ENCODE measurements at regions not wholly inside any gene's neighbourhood (a gene's known extent, or its start where the extent isn't known, plus 50 kb on each side); places are given as distances from the start of the nearest gene placed in this dataset.
"Not testable (repeated sequence)": the region's sequence is repeated elsewhere in the genome, so short reads cannot be mapped to it uniquely, and the experiment has no call there.

DNA sequence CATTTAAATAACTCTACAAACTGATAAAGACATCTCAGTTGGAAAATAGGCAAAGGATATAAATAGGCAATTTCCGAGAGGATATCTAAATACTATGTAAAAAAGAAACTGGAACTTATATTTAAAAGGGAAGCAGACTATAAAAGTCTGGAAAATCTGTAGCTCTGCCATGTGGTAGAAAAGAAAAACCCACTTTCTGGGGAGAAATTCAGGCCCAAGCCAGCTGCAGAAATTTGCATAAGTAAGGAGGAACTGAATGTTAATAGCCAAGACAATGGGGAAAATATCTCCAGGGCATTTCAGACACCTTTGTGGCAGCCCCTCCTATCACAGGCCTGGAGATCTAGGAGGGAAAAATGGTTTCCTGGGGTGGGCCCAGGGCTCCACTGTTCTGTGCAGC, 97.8 kb upstream of the ZBED5 start:
- Histone ChIP-seq H3K4me1 (ENCODE audit: control insufficient read depth in 1 of 2, low read depth in 2 of 2) (no peaks in the 10 kb centered on the region), H3K9me3 (no peaks in the 10 kb centered on the region), H3K27ac (no peak overlapping the region), H3K4me3 (no peak overlapping the region), H3K27me3 (replicated peaks; ENCODE audit: insufficient read depth) (no peaks in the 10 kb centered on the region), H3K36me3 (no peaks in the 10 kb centered on the region)
- TF ChIP-seq, protein P1, sequence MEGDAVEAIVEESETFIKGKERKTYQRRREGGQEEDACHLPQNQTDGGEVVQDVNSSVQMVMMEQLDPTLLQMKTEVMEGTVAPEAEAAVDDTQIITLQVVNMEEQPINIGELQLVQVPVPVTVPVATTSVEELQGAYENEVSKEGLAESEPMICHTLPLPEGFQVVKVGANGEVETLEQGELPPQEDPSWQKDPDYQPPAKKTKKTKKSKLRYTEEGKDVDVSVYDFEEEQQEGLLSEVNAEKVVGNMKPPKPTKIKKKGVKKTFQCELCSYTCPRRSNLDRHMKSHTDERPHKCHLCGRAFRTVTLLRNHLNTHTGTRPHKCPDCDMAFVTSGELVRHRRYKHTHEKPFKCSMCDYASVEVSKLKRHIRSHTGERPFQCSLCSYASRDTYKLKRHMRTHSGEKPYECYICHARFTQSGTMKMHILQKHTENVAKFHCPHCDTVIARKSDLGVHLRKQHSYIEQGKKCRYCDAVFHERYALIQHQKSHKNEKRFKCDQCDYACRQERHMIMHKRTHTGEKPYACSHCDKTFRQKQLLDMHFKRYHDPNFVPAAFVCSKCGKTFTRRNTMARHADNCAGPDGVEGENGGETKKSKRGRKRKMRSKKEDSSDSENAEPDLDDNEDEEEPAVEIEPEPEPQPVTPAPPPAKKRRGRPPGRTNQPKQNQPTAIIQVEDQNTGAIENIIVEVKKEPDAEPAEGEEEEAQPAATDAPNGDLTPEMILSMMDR (IDR thresholded peaks at IDR 0.05) = no peak
- DNase-seq (ENCODE audit: low spot score) (no peak), ATAC-seq (ENCODE audit: insufficient number of reproducible peaks, low FRiP score, low read depth) (no peak)

DNA sequence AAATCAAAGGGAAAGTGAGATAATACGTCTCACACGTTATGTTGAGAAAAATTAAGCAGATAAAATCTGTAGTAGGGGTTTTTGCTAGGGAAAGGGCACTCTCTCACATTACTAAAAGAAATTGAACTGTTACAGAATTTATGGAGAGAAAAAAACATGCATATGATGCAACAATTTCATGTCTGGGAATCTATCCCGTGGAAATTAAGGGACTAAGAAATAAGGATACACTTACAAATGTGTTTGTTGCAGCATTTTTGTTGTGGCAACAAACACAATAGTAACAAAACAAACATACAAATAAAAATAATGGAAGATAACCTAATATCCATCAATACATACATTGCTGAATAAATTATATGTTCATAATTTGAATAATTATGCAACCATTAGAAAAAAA, 96.3 kb upstream of the ZBED5 start:
- TF ChIP-seq, protein P1 (IDR thresholded peaks at IDR 0.05) = no peak
- Histone ChIP-seq H3K36me3 (no peaks in the 10 kb centered on the region), H3K4me1 (ENCODE audit: control insufficient read depth in 1 of 2, low read depth in 2 of 2) (no peaks in the 10 kb centered on the region), H3K9me3 (no peaks in the 10 kb centered on the region), H3K27me3 (replicated peaks; ENCODE audit: insufficient read depth) (no peaks in the 10 kb centered on the region), H3K27ac (no peak overlapping the region), H3K4me3 (no peak overlapping the region)
- DNase-seq (ENCODE audit: low spot score) (no peak), ATAC-seq (ENCODE audit: insufficient number of reproducible peaks, low FRiP score, low read depth) (no peak)

DNA sequence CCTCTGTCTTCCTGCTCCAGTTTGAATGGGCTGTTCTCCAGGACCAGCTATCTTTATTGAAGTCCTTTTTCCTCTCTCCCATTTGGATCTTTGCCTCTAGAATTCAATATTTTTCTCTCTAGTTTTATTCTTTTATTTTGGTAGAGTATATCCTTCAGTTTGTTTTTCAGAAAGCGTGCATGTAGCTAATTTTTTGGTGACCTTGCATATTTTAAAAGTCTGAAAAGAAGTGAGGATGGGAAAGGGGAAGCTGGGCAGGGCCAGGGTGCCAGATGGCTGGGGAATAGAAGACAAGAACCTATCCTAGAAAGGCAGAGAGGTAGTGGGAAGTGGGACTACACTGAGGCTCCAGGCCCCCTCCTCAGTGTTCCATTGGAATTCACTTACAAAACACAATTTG, 95.0 kb upstream of the ZBED5 start:
- no peaks in the 10 kb centered on the region for H3K9me3 ChIP-seq
- TF ChIP-seq, protein P1 (IDR thresholded peaks at IDR 0.05) = no peak
- H3K4me1 ChIP-seq (ENCODE audit: control insufficient read depth in 1 of 2, low read depth in 2 of 2) = no peaks in the 10 kb centered on the region
- H3K27me3 ChIP-seq (replicated peaks; ENCODE audit: insufficient read depth) = no peaks in the 10 kb centered on the region
- no peaks in the 10 kb centered on the region for H3K36me3 ChIP-seq
- no peak overlapping the region for H3K4me3 ChIP-seq
- no peak for DNase-seq (ENCODE audit: low spot score)
- no peak overlapping the region for H3K27ac ChIP-seq
- ATAC-seq (ENCODE audit: insufficient number of reproducible peaks, low FRiP score, low read depth) = no peak

DNA sequence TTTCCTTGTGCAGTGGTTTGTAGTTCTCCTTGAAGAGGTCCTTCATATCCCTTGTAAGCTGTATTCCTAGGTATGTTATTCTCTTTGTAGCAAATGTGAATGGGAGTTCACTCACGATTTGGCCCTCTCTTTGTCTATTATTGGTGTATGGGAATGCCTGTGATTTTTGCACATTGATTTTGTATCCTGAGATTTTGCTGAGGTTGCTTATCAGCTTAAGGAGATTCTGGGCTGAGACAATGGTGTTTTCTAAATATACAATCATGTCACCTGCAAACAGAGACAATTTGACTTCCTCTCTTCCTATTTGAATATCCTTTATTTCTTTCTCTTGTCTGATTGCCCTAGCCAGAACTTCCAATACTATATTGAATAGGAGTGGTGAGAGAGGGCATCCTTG, 90.1 kb upstream of the ZBED5 start:
- H3K27me3 ChIP-seq (replicated peaks; ENCODE audit: insufficient read depth); H3K27ac ChIP-seq; H3K36me3 ChIP-seq; H3K4me1 ChIP-seq (ENCODE audit: control insufficient read depth in 1 of 2, low read depth in 2 of 2); ATAC-seq (ENCODE audit: insufficient number of reproducible peaks, low FRiP score, low read depth); H3K9me3 ChIP-seq; H3K4me3 ChIP-seq; DNase-seq (ENCODE audit: low spot score): not testable (repeated sequence)

DNA sequence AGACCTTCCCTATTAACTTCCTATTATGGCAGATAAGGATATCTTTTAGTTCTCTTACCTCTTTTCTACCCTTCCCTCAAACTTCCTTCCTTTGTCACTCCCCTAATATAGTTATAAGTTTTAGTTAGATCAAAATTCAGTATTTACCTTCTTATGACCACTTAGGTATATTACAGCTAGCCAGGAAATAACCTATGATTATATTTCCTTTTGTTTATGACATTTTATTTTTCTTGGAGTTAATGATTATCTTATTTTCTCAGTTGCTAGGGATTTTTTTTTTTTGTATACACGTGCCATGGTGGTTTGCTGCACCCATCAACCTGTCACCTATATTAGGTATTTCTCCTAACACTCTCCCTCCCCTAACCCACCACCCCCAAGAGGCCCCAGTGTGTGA, 88.2 kb upstream of the ZBED5 start:
- no peak overlapping the region for H3K27ac ChIP-seq
- no peak for ATAC-seq (ENCODE audit: insufficient number of reproducible peaks, low FRiP score, low read depth)
- no peaks in the 10 kb centered on the region for H3K27me3 ChIP-seq (replicated peaks; ENCODE audit: insufficient read depth)
- H3K9me3 ChIP-seq = no peaks in the 10 kb centered on the region
- peaks cover 0 to 16% of the 10 kb centered on the region in 2 donors for H3K4me1 ChIP-seq (ENCODE audit: control insufficient read depth in 1 of 2, low read depth in 2 of 2)
- no peak for DNase-seq (ENCODE audit: low spot score)
- H3K36me3 ChIP-seq = no peaks in the 10 kb centered on the region
- no peak overlapping the region for H3K4me3 ChIP-seq
- TF ChIP-seq, protein P1 (IDR thresholded peaks at IDR 0.05) = no peak

DNA sequence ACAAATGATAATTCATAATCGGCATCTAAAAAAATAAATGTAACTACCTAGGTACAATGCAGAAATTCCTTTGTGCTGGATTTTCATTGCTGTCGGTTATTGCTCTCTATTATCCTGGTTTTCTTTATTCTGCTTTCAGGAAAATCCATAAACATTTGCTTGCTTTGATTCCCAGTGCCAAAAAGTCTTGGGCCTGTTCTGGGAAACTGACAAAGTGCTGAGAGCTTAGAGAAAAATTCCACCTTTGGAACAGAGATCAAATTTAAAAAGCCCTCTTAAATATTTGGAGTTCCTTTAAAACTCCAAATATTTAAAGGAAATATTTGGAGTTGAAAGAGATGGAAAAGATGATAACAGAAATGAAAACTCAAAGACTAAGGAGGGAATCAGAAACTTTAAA, 87.3 kb upstream of the ZBED5 start:
- Histone ChIP-seq H3K4me3 (no peak overlapping the region), H3K27ac (no peak overlapping the region), H3K9me3 (no peaks in the 10 kb centered on the region), H3K4me1 (ENCODE audit: control insufficient read depth in 1 of 2, low read depth in 2 of 2) (peaks cover 0 to 17% of the 10 kb centered on the region in 2 donors), H3K36me3 (no peaks in the 10 kb centered on the region), H3K27me3 (replicated peaks; ENCODE audit: insufficient read depth) (no peaks in the 10 kb centered on the region)
- ATAC-seq (ENCODE audit: insufficient number of reproducible peaks, low FRiP score, low read depth) (no peak), DNase-seq (ENCODE audit: low spot score) (no peak)
- TF ChIP-seq, protein P1 (IDR thresholded peaks at IDR 0.05) = no peak
